Activated CD4-positive, alpha-beta memory T cell treated with anti-CD3 and anti-CD28 coated beads, Interleukin-2, amount 10 ng/mL, durations not matched to agents 7 days and 5 days (primary cell): ENCODE measurements at regions not wholly inside any gene's neighbourhood (a gene's known extent, or its start where the extent isn't known, plus 50 kb on each side); places are given as distances from the start of the nearest gene placed in this dataset.

Experiments
- CTCF ChIA-PET: fragments of 350-600 bp; sonication (Branson Sonifier 250); formaldehyde crosslinking; loops from one replicate; lab custom pipeline; 2021; ENCODE audit warnings: antibody characterized with exemption, inconsistent platforms; lab: Charles Lee
- POLR2A ChIA-PET: fragments of 350-600 bp; sonication (Branson Sonifier 250); formaldehyde crosslinking; loops from one replicate; lab custom pipeline; 2021; ENCODE audit warnings: antibody characterized with exemption; lab: Charles Lee
- DNase-seq: peaks from one replicate; pipeline ENCODE4 v3.0.0-alpha.2; 2020
- H3K27ac Mint-ChIP-seq: one replicate; pipeline ENCODE4 v1.8.0; 2021; ENCODE audit warnings: mild to moderate bottlenecking, mixed read lengths
- H3K27me3 Mint-ChIP-seq: one replicate; pipeline ENCODE4 v1.8.0; 2021; ENCODE audit warnings: mixed read lengths
- H3K36me3 Mint-ChIP-seq: one replicate; pipeline ENCODE4 v1.8.0; 2021; ENCODE audit warnings: low read depth, mixed read lengths
- H3K4me1 Mint-ChIP-seq: one replicate; pipeline ENCODE4 v1.8.0; 2021; ENCODE audit warnings: mixed read lengths
- H3K4me3 Mint-ChIP-seq: one replicate; pipeline ENCODE4 v1.8.0; 2021; ENCODE audit warnings: mild to moderate bottlenecking, mixed read lengths
- H3K9me3 Mint-ChIP-seq: one replicate; pipeline ENCODE4 v1.8.0; 2021; ENCODE audit warnings: mixed read lengths

DNA sequence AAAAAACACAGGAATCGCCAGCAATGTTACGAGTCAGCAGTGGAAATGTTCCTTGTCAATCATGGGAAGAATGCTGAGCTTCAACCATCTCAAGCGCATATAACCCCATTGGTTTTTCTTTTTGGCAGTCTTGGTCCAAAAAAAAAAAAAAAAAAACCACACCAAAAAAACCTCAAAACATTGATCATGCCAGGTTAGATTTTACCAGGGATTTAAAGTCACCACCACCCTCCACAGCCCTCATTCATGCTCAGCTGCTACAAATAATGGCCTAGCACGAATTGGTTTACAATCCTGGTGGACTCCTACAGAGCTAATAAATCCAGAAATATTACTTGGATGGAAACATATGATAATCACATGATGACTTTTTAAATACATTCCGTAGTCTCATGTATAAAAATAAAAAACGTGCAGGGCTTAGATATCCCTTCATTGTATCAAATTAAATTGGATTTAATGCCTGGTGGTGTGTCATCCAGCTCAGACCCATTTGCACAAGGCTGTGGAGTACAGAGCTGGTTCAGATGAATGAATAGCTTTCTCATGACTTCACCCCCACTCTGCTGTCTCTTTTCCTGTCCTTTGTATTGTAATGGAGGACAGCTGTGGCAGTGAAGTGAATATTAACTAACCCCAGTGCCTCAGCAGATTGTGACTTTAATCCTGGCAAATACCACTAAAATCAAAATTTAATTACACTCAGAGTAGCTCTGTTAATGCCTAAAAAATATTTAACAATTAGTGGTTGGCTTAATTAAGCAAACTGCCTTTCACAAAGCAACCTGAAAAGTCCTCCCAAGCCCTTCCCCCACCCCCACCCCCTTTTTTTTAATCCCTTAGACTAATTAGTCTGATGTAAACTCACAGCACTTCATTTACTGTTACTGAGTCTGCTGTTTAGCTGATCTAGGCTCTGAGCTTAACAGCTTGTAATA, 626.5 kb upstream of the ZNF608 start:
- ChIA-PET POLR2A (no interaction called here), CTCF (no interaction called here)
- Mint-ChIP-seq H3K4me1 (no peaks in the 10 kb centered on the region), H3K27ac (no peak overlapping the region), H3K9me3 (peaks cover 7% of the 10 kb centered on the region), H3K36me3 (no peaks in the 10 kb centered on the region), H3K27me3 (no peaks in the 10 kb centered on the region), H3K4me3 (no peak overlapping the region)
- no peak for DNase-seq

- CTCF ChIA-PET = no interaction called here
- POLR2A ChIA-PET = no interaction called here
- no peak overlapping the region for H3K4me3 Mint-ChIP-seq
- no peaks in the 10 kb centered on the region for H3K27me3 Mint-ChIP-seq
- peaks cover 7% of the 10 kb centered on the region for H3K9me3 Mint-ChIP-seq
- DNase-seq = no peak
- no peak overlapping the region for H3K27ac Mint-ChIP-seq
- H3K4me1 Mint-ChIP-seq = no peaks in the 10 kb centered on the region
- no peaks in the 10 kb centered on the region for H3K36me3 Mint-ChIP-seq
Observed at GRCh38 chr5:125375143-125375542, 628.7 kb upstream of the ZNF608 start.

DNA sequence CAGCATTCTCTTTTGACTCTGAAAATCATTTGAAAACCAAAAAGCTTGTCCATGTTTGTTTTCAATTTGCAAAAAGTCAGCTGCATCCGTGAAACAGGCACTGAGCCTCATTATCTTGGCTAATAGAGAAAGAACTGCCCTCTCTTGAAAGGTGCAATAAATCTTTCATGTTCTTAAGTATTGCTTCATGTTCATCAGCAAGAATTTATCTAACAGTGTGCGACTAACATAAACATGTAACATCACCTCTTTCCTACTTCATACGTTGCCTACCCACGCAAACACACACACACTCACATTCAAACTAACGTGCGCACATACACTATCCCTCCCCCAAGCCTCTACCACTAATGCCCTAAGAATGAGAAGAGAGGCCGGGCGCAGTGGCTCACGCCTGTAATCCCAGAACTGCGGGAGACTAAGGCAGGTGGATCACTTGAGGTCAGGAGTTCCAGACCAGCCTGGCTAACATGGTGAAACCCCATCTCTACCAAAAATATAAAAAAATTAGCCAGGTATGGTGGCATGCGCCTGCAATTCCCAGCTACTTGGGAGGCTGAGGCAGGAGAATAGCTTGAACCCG, 629.7 kb upstream of the ZNF608 start:
- Mint-ChIP-seq H3K36me3 (no peaks in the 10 kb centered on the region), H3K27me3 (no peaks in the 10 kb centered on the region), H3K27ac (no peak overlapping the region), H3K4me1 (no peaks in the 10 kb centered on the region), H3K4me3 (no peak overlapping the region), H3K9me3 (peaks cover 7% of the 10 kb centered on the region)
- CTCF ChIA-PET = no interaction called here
- no peak for DNase-seq
- POLR2A ChIA-PET = no interaction called here

DNA sequence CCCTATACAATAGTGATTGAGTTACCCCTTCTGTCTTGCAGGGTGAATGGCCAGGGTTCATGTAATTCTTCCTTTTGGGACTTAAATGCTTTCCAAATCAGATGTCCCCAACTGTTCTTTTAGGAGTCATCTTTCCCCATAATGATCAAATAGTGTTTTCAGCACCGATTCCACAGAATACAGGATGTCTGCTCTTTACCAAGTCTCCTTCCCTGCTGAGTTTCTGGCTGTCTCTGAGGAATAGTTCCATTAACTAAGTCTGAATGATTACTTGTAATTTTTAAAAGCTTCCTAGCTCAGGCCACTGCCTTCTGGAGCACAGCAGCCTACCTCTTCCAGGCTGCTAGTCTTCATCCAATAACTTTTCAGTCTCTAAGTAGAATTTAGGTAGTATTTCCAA, 630.7 kb upstream of the ZNF608 start:
- Mint-ChIP-seq H3K27me3 (no peaks in the 10 kb centered on the region), H3K27ac (no peak overlapping the region), H3K4me1 (no peaks in the 10 kb centered on the region), H3K36me3 (no peaks in the 10 kb centered on the region), H3K9me3 (peaks cover 5% of the 10 kb centered on the region), H3K4me3 (no peak overlapping the region)
- DNase-seq = no peak
- POLR2A ChIA-PET = no interaction called here
- CTCF ChIA-PET = no interaction called here

- no peak for DNase-seq
- Mint-ChIP-seq H3K27me3 (no peaks in the 10 kb centered on the region), H3K4me3 (no peak overlapping the region), H3K9me3 (peaks cover 2% of the 10 kb centered on the region), H3K27ac (no peak overlapping the region), H3K36me3 (no peaks in the 10 kb centered on the region), H3K4me1 (no peaks in the 10 kb centered on the region)
- ChIA-PET POLR2A (no interaction called here), CTCF (no interaction called here)
Observed at GRCh38 chr5:125381290-125381689, 634.9 kb upstream of the ZNF608 start.

- no peak overlapping the region for H3K27ac Mint-ChIP-seq
- H3K27me3 Mint-ChIP-seq = no peaks in the 10 kb centered on the region
- no peaks in the 10 kb centered on the region for H3K36me3 Mint-ChIP-seq
- DNase-seq = no peak
- ChIA-PET CTCF (no interaction called here), POLR2A (no interaction called here)
- H3K4me1 Mint-ChIP-seq = no peaks in the 10 kb centered on the region
- no peaks in the 10 kb centered on the region for H3K9me3 Mint-ChIP-seq
- no peak overlapping the region for H3K4me3 Mint-ChIP-seq
Observed at GRCh38 chr5:125384071-125384470, 637.6 kb upstream of the ZNF608 start.

- ChIA-PET POLR2A (no interaction called here), CTCF (no interaction called here)
- DNase-seq = no peak
- H3K36me3 Mint-ChIP-seq = no peaks in the 10 kb centered on the region
- H3K4me1 Mint-ChIP-seq = no peaks in the 10 kb centered on the region
- no peak overlapping the region for H3K4me3 Mint-ChIP-seq
- no peak overlapping the region for H3K27ac Mint-ChIP-seq
- H3K27me3 Mint-ChIP-seq = no peaks in the 10 kb centered on the region
- H3K9me3 Mint-ChIP-seq = peaks cover 6% of the 10 kb centered on the region
Observed at GRCh38 chr5:125390326-125390725, 643.9 kb upstream of the ZNF608 start.

GRCh38 chr5:125393221-125393815, 646.9 kb upstream of the ZNF608 start:
- no peak for DNase-seq
- CTCF ChIA-PET = no interaction called here
- H3K36me3 Mint-ChIP-seq = no peaks in the 10 kb centered on the region
- no peaks in the 10 kb centered on the region for H3K27me3 Mint-ChIP-seq
- no peaks in the 10 kb centered on the region for H3K4me1 Mint-ChIP-seq
- POLR2A ChIA-PET = no interaction called here
- no peak overlapping the region for H3K4me3 Mint-ChIP-seq
- H3K9me3 Mint-ChIP-seq = peaks cover 6% of the 10 kb centered on the region
- H3K27ac Mint-ChIP-seq = no peak overlapping the region

GRCh38 chr5:125394661-125395280, 648.3 kb upstream of the ZNF608 start:
- POLR2A ChIA-PET = no interaction called here

GRCh38 chr5:125396462-125396861, 650.0 kb upstream of the ZNF608 start:
- Mint-ChIP-seq H3K9me3 (peaks cover 6% of the 10 kb centered on the region), H3K27ac (no peak overlapping the region), H3K4me3 (no peak overlapping the region), H3K4me1 (no peaks in the 10 kb centered on the region), H3K27me3 (no peaks in the 10 kb centered on the region), H3K36me3 (no peaks in the 10 kb centered on the region)
- DNase-seq = no peak
- ChIA-PET CTCF (no interaction called here), POLR2A (no interaction called here)

More at GRCh38 chr5:125394661-125395280, 648.3 kb upstream of the ZNF608 start:
- Mint-ChIP-seq H3K4me1 (no peaks in the 10 kb centered on the region), H3K4me3 (no peak overlapping the region), H3K27ac (no peak overlapping the region), H3K9me3 (peaks cover 6% of the 10 kb centered on the region), H3K27me3 (no peaks in the 10 kb centered on the region), H3K36me3 (no peaks in the 10 kb centered on the region)
- DNase-seq = no peak
- CTCF ChIA-PET = no interaction called here

GRCh38 chr5:125398466-125398865, 652.0 kb upstream of the ZNF608 start:
- Mint-ChIP-seq H3K36me3 (no peaks in the 10 kb centered on the region), H3K27me3 (no peaks in the 10 kb centered on the region), H3K4me1 (no peaks in the 10 kb centered on the region), H3K9me3 (peaks cover 8% of the 10 kb centered on the region), H3K4me3 (no peak overlapping the region), H3K27ac (no peak overlapping the region)
- POLR2A ChIA-PET = no interaction called here
- DNase-seq = no peak
- CTCF ChIA-PET = no interaction called here

- H3K4me3 Mint-ChIP-seq = no peak overlapping the region
- no peaks in the 10 kb centered on the region for H3K27me3 Mint-ChIP-seq
- H3K36me3 Mint-ChIP-seq = no peaks in the 10 kb centered on the region
- DNase-seq = no peak
- no peak overlapping the region for H3K27ac Mint-ChIP-seq
- ChIA-PET CTCF (no interaction called here), POLR2A (no interaction called here)
- H3K4me1 Mint-ChIP-seq = no peaks in the 10 kb centered on the region
- peaks cover 5% of the 10 kb centered on the region for H3K9me3 Mint-ChIP-seq
Observed at GRCh38 chr5:125399885-125400284, 653.4 kb upstream of the ZNF608 start.
